Stimulated activated naive CD4-positive, alpha-beta T cell treated with Interleukin-2 at 50 U/mL for 16 hours (primary cell): ENCODE measurements at regions not wholly inside any gene's neighbourhood (a gene's known extent, or its start where the extent isn't known, plus 50 kb on each side); places are given as distances from the start of the nearest gene placed in this dataset.
"Not testable (repeated sequence)": the region's sequence is repeated elsewhere in the genome, so short reads cannot be mapped to it uniquely, and the experiment has no call there.

ENCODE experiments used
- DNase-seq: peaks from one replicate; lab custom pipeline; 2025; lab: John Stamatoyannopoulos, UW

- DNase-seq, result no peak
Observed at GRCh38 chr20:23299673-23300050, 50.9 kb upstream of the NXT1 start.

- no peak for DNase-seq
Observed at GRCh38 chr20:23298926-23299672, 51.5 kb upstream of the NXT1 start.

- DNase-seq, result no peak
Observed at GRCh38 chr20:23298155-23298554, 52.4 kb upstream of the NXT1 start.

- no peak for DNase-seq
Observed at GRCh38 chr20:23296841-23297701, 53.5 kb upstream of the NXT1 start.

- no peak for DNase-seq
Observed at GRCh38 chr20:23295934-23296333, 54.7 kb upstream of the NXT1 start.

- no peak for DNase-seq
Observed at GRCh38 chr20:23294671-23295070, 55.9 kb upstream of the NXT1 start.

GRCh38 chr20:23294166-23294565 lies 56.4 kb upstream of the NXT1 start:
- DNase-seq, result no peak

- no peak for DNase-seq
Observed at GRCh38 chr20:23293689-23294088, 56.9 kb upstream of the NXT1 start.

- not testable (repeated sequence) for DNase-seq
Observed at GRCh38 chr20:23292311-23292710, 58.3 kb upstream of the NXT1 start.

- no peak for DNase-seq
Observed at GRCh38 chr20:23291575-23292240, 58.9 kb upstream of the NXT1 start.

- DNase-seq, result no peak
Observed at GRCh38 chr20:23290761-23291574, 59.6 kb upstream of the NXT1 start.

- no peak for DNase-seq
Observed at GRCh38 chr20:23289724-23290395, 60.7 kb upstream of the NXT1 start.

GRCh38 chr20:23289249-23289648 lies 61.3 kb upstream of the NXT1 start:
- no peak for DNase-seq

- no peak for DNase-seq
Observed at GRCh38 chr20:23287354-23288190, 63.0 kb upstream of the NXT1 start.

GRCh38 chr20:23286346-23286745 lies 64.2 kb upstream of the NXT1 start:
- DNase-seq, result no peak

GRCh38 chr20:23285536-23285935 lies 65.1 kb upstream of the NXT1 start:
- no peak for DNase-seq

GRCh38 chr20:23284009-23284408 lies 66.6 kb upstream of the NXT1 start:
- DNase-seq, result no peak

- DNase-seq, result no peak
Observed at GRCh38 chr20:23283096-23283850, 67.3 kb upstream of the NXT1 start.

- no peak for DNase-seq
Observed at GRCh38 chr20:23282546-23282945, 68.0 kb upstream of the NXT1 start.

- DNase-seq, result no peak
Observed at GRCh38 chr20:23282111-23282510, 68.5 kb upstream of the NXT1 start.
